ENCODE measurements at regions not wholly inside any gene's neighbourhood (a gene's known extent, or its start where the extent isn't known, plus 50 kb on each side); places are given as distances from the start of the nearest gene placed in this dataset.

GRCh38 chr5:120091376-120091948 lies 372.6 kb upstream of the PRR16 start:
- Mint-ChIP-seq H3K4me1 (ENCODE audit: unreplicated experiment) (no peaks in the 10 kb centered on the region), H3K27ac (ENCODE audit: unreplicated experiment) (no peak overlapping the region), H3K9me3 (ENCODE audit: unreplicated experiment) (no peaks in the 10 kb centered on the region), H3K27me3 (ENCODE audit: unreplicated experiment) (peaks cover 2% of the 10 kb centered on the region), H3K36me3 (ENCODE audit: low read depth, unreplicated experiment) (no peaks in the 10 kb centered on the region), H3K4me3 (ENCODE audit: unreplicated experiment) (no peak overlapping the region)
- no peak for TF ChIP-seq CTCF (IDR thresholded peaks at IDR 0.05; ENCODE audit: unreplicated experiment)
- no peak for DNase-seq (ENCODE audit: low spot score)

GRCh38 chr5:120092649-120093048 lies 371.5 kb upstream of the PRR16 start:
- H3K4me1 Mint-ChIP-seq (ENCODE audit: unreplicated experiment): no peaks in the 10 kb centered on the region
- no peaks in the 10 kb centered on the region for H3K9me3 Mint-ChIP-seq (ENCODE audit: unreplicated experiment)
- H3K4me3 Mint-ChIP-seq (ENCODE audit: unreplicated experiment): no peak overlapping the region
- no peak for DNase-seq (ENCODE audit: low spot score)
- TF ChIP-seq CTCF (IDR thresholded peaks at IDR 0.05; ENCODE audit: unreplicated experiment): no peak
- H3K36me3 Mint-ChIP-seq (ENCODE audit: low read depth, unreplicated experiment): no peaks in the 10 kb centered on the region
- peaks cover 2% of the 10 kb centered on the region for H3K27me3 Mint-ChIP-seq (ENCODE audit: unreplicated experiment)
- no peak overlapping the region for H3K27ac Mint-ChIP-seq (ENCODE audit: unreplicated experiment)

GRCh38 chr5:120093178-120093577 lies 370.9 kb upstream of the PRR16 start:
- DNase-seq (ENCODE audit: low spot score): no peak
- no peaks in the 10 kb centered on the region for H3K36me3 Mint-ChIP-seq (ENCODE audit: low read depth, unreplicated experiment)
- no peaks in the 10 kb centered on the region for H3K9me3 Mint-ChIP-seq (ENCODE audit: unreplicated experiment)
- peaks cover 2% of the 10 kb centered on the region for H3K27me3 Mint-ChIP-seq (ENCODE audit: unreplicated experiment)
- no peak overlapping the region for H3K27ac Mint-ChIP-seq (ENCODE audit: unreplicated experiment)
- H3K4me3 Mint-ChIP-seq (ENCODE audit: unreplicated experiment): no peak overlapping the region
- H3K4me1 Mint-ChIP-seq (ENCODE audit: unreplicated experiment): no peaks in the 10 kb centered on the region
- no peak for TF ChIP-seq CTCF (IDR thresholded peaks at IDR 0.05; ENCODE audit: unreplicated experiment)

GRCh38 chr5:120096413-120096812 lies 367.7 kb upstream of the PRR16 start:
- H3K4me1 Mint-ChIP-seq (ENCODE audit: unreplicated experiment): no peaks in the 10 kb centered on the region
- H3K9me3 Mint-ChIP-seq (ENCODE audit: unreplicated experiment): no peaks in the 10 kb centered on the region
- no peak for TF ChIP-seq CTCF (IDR thresholded peaks at IDR 0.05; ENCODE audit: unreplicated experiment)
- no peak overlapping the region for H3K27ac Mint-ChIP-seq (ENCODE audit: unreplicated experiment)
- no peaks in the 10 kb centered on the region for H3K36me3 Mint-ChIP-seq (ENCODE audit: low read depth, unreplicated experiment)
- H3K4me3 Mint-ChIP-seq (ENCODE audit: unreplicated experiment): no peak overlapping the region
- peaks cover 2% of the 10 kb centered on the region for H3K27me3 Mint-ChIP-seq (ENCODE audit: unreplicated experiment)
- DNase-seq (ENCODE audit: low spot score): no peak

GRCh38 chr5:120098426-120098825 lies 365.7 kb upstream of the PRR16 start:
- no peak for DNase-seq (ENCODE audit: low spot score)
- TF ChIP-seq CTCF (IDR thresholded peaks at IDR 0.05; ENCODE audit: unreplicated experiment): no peak
- Mint-ChIP-seq H3K9me3 (ENCODE audit: unreplicated experiment) (no peaks in the 10 kb centered on the region), H3K4me1 (ENCODE audit: unreplicated experiment) (no peaks in the 10 kb centered on the region), H3K36me3 (ENCODE audit: low read depth, unreplicated experiment) (no peaks in the 10 kb centered on the region), H3K27me3 (ENCODE audit: unreplicated experiment) (no peaks in the 10 kb centered on the region), H3K27ac (ENCODE audit: unreplicated experiment) (no peak overlapping the region), H3K4me3 (ENCODE audit: unreplicated experiment) (no peak overlapping the region)
